GM21381 (cell line): ENCODE measurements at regions not wholly inside any gene's neighbourhood (a gene's known extent, or its start where the extent isn't known, plus 50 kb on each side); places are given as distances from the start of the nearest gene placed in this dataset.
"Not testable (repeated sequence)": the region's sequence is repeated elsewhere in the genome, so short reads cannot be mapped to it uniquely, and the experiment has no call there.

Source experiments
- ATAC-seq: cut with Tn5 transposase; IDR thresholded peaks from one replicate; pipeline ENCODE4 v1.9.1; 2021; ENCODE audit warnings: mild to moderate bottlenecking, moderate library complexity; ENCODE audit not compliant: unreplicated experiment

DNA sequence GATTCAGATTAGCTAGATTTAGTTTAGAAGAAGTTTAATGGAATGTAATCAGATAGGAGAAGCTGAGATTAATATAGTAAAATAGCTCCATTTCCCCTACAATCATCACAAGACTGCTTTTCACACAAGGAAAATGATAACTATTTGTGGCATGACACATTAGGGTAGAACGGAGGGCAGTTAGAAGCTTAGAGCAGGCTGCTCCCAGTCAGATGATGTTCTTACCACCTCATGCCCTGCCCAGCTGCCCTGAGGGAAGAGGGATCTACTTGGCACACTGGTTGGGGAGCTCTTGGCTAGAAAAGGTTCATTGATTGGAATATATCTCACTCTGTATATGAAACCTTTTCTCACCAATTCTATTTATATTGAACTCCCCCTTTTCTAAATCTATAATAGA, 180.7 kb upstream of the IL15 start:
- ATAC-seq: no peak

DNA sequence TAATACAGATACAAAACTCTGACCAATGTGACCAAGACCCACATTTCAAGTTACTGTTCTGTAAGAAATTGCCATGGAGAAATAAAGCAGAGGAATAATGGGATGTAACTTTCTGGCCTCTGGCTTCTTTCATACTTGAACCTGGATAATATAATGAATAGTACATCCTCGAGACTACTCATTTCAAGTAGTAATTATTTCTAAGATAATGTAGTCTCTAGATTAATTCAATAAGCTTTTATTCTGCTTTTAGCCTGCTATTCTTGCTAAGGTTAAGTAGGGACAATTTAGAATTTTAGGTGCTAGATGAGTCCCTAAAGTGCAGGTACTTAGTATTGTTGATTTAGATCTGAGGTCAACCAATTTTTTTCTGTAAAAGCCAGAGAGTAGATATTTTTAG, 178.7 kb upstream of the IL15 start:
- no peak for ATAC-seq

DNA sequence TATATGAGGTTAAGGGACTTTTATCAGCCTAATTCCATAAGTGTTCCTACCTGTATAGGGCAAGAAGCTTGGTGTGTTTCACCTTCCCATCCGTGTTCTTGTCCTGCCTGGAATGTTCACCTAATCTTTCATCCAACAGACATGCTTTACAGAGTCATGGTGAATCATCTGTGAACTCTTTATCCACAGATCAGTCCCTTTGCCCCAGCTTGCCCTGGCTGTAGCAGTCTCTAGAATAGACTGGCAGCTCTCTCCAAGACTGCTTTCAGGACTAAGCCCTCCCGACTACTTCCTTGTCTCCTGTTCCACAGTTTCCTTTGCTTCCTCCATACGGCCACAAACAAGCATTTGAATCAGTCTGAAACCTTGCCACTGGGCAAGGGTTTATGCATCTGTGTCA, 177.9 kb upstream of the IL15 start:
- ATAC-seq: no peak

DNA sequence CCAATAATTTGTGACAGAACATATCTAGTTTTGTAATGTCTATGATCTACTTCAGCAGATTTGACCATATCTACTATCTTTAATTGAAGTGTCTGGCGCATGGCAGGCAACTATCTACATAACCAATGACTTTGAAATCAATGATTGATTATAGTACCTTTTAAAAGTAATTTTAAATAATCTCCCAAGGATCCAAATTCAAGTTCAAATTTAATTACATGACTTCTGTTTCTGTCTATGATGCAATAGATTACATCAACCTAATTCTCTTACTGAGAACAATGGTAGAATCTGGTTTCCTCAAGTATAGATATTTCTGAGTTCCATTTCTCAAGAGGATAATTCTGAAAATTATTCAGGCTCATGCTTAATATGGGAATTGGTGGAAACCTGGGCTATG, 177.4 kb upstream of the IL15 start:
- no peak for ATAC-seq

DNA sequence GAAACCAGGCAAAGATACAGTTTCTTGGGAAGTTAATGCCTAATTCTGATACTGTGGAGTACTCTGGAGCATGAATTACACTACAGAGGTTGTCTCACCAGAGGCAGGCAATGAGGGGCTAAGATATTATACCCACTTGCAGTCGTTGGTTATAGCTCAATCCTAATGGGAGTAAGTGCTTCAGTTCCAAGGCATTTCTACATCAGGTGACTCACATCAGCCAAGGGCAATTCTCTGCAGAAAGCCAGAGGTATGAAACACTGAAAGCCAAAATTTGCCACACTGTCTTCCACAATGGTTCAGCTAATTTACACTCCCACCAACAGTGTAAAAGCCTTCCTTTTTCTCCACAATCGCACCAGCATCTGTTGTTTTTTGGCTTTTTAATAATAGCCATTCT, 174.0 kb upstream of the IL15 start:
- no peak for ATAC-seq

DNA sequence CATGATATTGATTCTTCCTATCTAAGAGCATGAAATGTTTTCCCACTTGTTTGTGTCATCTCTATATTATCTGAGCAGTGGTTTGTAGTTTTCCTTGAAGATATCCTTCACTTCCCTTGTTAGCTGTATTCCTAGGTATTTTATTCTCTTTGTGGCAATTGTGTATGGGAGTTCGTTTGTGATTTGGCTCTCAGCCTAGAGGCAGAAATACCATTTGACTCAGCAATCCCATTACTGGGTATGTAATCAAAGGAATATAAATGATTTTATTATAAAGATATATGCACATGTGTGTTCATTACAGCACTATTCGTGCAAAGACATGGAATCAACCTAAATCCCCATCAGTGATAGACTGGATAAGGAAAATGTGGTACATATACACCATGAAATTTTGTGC, 172.7 kb upstream of the IL15 start:
- no peak for ATAC-seq

DNA sequence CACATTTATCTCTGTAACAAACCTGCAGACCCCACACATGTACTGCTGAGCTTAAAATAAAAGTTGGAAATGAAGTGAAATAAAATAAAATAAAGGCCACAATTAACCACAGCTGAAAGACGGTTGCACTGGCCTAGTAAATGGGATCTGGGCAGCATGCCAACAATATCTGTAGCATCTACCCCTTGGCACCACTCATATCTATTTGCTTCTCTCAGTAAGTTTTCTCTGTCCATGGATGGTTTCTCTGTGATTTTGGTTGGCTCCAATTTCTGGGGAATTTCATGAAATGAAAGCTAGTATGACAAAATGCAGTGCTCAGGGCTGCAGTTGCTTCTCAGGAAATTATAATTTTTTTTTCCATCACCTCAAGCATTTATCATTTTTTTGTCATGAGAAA, 172.0 kb upstream of the IL15 start:
- no peak for ATAC-seq

DNA sequence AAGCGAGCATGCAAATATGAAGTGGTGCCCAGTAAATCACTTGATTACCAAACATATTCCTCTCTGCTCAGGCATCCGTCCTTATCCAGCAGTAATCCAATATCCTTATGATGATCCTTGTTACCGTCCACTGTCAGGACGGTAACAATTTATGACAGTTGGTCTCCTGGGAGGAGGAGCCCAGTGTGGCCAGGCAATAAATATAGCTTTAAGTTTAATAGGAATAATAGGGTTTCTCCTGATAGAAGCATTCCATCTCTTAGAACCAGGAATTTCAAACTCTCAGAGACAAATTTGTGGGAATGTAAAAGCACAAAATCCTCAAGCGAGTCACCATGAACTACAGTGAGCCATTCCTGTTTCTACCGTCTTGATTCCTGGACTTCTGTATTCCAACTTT, 171.2 kb upstream of the IL15 start:
- no peak for ATAC-seq

DNA sequence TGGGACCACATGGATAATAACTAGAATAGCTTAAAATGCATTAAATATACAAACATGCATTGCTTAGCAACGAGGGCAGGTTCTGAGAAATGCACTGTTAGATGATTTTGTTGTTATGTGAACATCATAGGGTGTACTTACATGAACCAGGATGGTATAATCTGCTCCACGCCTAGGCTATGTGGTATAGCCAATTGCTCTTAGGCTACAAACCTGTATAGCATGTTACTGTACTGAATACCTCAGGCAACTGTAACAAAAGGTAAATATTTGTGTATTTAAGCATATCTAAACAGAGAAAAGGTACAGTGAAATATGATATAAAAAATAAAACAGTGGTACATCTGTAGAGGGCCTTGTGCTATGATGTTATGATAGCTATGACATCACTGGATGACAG, 169.2 kb upstream of the IL15 start:
- no peak for ATAC-seq

DNA sequence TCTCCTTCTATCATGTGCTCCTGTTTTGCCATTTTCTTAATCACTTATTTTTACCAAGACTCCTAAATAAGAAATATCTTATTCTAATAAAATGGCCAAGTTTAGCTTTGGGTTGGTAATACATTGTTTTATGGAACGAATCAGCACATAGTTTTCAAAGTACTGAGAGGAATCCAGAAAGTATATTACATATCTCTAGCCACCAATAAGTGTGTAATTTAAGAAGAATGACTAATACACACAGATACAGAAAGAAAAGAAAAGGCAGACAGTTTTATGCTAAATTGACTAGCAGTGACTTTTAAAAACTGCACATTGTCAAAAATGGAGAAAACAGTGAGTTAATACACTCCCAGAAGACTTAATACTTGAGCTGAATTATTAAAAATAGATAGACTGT, 167.0 kb upstream of the IL15 start:
- no peak for ATAC-seq

DNA sequence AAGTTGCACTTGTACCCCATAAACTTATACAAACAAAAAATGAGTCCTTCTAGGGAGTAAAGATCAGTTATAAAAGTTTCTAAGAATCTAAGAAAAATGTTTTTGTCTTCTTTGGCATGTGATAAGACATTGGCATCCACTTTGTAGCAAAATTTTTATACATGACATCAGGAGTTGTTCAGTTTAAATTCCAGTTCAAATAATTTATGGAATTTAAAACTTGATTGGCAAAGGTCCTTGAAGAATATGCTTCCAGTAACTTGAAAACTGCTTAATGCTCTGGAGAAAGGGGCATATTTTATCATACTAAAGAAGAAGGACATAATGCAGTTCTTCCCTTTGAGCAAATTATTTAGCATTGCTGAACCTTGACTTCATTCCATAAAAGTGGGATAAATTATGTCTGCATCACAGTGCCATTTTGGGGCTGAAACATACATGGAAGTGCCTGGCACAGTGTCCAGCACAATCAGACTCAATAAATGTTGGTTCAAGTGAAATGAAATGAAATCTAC, 163.3 kb upstream of the IL15 start:
- no peak for ATAC-seq

DNA sequence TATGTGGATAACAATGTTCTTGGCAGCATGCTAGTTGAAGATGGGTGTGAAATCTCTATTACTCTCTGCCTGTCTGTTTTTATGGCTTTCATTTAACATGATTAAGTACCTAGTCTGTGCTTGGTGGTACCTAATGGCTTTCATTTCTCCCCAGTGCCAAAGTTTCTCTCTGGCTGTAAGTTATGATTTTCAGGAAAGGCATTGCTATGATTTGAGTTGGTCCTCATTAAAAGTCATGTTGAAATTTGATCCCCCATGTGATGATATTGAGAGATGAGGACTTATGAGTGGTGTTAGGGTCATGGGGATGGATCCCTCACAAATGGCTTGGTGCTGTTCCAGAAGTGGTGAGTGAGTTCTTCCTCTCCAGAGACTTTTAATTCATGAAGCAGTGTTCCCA, 162.4 kb upstream of the IL15 start:
- no peak for ATAC-seq

DNA sequence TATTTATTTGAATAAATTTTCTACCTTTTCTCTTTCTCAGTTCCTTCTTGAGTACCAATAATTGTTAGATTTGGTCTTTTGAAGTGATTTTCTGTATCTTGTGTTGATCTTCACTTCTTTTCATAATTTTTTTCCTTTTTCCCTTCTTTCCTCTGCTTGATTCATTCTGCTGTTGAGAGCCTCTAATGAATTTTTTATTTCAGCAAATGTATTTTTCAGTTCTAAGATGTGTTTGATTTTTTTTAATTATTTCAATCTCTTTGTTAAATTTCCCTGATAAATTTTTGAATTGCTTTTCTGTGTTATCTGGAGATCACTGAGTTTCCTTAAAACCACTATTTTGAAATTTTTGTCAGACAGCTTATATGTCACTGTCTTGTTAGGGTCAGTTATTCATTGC, 155.4 kb upstream of the IL15 start:
- no peak for ATAC-seq

DNA sequence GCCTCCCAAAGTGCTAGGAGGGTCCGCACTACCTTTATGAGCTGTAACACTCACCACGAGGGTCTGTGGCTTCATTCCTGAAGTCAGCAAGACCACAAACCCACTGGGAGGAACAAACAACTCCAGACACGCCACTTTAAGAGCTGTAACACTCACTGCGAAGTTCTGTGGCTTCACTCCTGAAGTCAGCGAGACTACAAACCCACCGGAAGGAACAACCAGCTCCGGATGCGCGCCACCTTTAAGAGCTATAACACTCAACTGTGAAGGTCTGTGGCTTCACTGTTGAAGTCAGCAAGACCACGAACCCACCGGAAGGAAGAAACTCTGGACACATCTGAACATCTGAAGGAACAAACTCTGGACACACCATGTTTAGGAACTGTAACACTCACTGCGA, 152.1 kb upstream of the IL15 start:
- ATAC-seq: not testable (repeated sequence)

DNA sequence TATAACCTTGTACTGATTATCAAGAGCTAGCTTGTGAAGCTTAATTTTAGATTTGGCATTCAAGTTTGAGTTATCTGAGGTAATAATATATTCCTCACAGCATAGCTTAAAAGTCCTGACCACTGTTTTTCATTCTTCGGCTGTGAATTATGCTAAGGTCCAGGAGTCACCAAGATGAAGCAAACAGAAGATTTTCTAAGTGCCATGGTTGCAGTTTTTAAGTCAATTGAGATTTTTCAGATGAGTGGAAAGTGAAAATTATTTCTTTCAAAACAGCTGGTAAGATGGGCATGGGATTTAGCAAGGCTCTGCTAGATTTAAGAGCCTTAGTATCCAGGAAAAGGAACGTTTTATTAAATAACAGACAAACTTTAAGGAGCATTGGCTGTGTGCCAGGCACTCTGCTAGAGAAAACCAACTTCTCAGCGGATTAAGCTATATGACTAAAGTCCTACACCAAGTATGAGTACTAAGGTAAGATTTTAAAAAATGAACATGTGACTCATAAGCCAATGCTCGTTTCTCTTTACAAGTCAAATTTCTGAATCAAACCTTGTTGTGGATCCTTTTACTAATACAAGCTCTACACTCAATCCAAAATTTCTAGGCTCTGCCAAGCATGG, 149.9 kb upstream of the IL15 start:
- no peak for ATAC-seq

DNA sequence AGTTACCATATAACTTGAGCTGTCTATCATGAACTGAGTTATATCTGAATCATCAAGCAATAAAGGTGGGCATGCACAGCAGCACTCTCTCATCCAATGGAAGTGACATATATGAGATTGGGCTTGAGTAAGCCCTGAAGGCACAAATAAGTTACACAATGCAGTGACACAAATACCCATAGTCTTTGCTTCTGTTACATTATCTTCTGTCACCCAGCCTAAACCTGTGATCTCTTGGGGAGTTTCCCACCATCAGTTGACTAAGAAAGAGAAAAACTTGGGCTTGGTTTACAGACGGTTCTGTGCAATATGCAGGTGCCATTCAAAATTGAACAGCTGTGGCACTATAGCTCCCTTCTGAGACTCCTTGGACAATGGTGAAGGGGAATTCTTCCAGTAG, 138.8 kb upstream of the IL15 start:
- peak; percentile 86 for ATAC-seq

DNA sequence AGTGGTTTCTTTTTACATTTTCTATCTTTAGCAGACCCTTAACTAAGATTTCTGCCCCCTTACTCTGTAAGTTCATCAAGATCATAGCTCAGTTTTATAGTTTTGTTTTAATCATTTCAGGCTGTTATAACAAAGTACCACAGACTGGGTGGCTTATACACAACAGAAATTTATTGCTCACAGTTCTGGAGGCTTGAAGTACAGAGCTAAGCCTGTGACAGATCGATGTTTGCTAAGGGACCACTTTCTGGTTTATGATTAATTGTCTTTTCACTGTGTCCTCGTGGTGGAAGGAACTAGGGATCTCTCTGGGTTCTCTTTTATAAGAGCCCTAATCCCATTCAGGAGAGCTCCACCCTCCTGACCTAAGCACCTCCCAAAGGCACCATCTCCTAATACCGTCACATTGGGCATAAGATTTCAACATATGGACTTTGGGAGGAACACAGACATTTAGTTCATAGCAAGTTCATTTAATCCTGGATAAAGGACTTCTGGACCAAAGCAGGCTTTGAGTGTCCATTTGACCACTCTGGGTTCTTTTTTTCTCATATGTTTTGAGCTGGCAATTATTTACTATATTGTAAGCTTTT, 137.0 kb upstream of the IL15 start:
- no peak for ATAC-seq

DNA sequence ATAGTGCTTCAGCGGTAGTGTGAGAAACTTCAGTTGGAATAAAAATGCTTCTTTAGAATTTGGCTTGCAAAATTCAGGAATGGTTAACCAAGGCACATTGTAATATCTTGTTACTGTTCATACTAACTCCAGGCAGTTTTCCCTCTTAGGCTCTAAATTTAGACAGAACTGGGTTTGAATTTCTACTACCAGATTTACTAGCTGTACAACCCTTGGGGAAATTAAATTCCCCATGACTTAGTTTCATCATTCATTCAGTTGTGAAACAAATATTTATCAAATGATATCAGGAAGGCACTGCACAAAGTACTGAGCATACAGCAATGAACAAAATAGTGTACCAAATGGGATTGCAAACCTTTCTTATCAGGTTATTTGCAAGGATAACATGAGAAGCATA, 135.0 kb upstream of the IL15 start:
- ATAC-seq: no peak

DNA sequence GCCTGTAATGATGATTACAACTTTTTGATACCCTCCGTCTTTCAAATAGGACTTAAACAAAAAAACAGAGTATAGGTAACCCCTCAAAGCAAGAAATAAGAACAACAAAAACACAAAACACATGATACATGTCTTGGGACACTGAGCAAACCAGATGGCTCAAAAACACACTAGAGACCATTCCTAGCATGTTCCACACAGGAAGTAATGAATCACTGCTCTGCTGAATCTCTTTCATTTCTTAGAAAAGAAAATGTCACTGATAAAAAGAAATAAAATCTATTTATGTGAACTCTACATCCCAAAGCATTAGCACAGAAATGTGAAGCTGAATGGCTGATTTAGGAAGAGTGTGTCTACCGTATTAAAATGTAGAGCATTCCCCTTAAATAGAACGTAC, 134.5 kb upstream of the IL15 start:
- no peak for ATAC-seq

DNA sequence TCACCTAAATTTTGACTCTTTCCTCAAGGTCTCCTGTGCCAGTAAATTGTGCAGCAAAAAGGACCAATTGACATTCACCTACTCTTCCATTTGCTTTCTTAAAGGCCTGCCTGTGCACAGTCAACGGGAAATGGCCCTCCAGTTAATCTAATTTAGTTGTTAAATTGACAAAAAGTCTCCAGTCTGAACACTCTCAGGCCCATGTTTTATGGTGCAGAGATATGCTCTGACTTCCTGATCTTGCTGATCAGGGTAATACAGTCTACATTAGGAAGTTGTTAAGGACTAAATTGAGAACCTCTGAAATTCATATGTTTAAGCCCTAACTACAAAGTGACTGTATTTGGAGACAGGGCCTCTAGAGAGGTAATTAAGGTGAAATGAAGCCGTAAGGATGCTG, 133.6 kb upstream of the IL15 start:
- ATAC-seq: no peak

DNA sequence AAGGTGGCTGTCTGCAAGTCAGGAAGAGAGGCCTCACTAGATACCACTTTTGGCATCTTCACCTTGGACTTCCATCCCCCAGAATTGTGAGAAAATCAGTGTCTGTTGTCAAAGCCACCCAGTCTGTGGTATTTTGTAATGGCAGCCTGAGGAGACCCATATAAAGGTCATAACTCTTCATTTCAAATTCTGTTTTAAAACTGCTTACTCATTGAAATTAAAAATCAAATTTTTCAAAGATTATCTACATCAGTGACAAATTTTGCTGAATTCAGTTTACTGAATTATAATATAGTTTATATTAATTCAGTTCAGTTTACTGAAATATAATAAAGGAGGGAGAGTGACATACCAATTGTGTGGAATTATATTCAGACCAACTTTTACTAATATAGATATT, 133.1 kb upstream of the IL15 start:
- no peak for ATAC-seq

DNA sequence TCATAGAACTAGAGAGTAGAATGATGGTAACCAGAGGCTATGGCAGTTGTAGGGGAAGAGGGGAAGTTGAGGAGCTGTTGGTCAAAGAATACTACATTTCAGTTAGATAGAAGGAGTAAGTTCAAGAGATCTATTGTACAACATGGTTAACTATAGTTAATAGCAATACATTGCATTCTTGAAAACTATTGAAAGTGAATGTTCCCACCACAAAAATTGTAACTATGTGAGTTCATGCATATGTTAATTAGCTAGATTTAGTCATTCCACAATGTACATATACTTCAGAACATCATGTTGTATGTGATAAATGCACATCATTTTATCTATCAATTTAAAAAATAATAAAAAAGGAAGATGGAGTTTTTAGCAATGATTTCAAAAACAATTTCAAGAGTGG, 125.3 kb upstream of the IL15 start:
- ATAC-seq: no peak

DNA sequence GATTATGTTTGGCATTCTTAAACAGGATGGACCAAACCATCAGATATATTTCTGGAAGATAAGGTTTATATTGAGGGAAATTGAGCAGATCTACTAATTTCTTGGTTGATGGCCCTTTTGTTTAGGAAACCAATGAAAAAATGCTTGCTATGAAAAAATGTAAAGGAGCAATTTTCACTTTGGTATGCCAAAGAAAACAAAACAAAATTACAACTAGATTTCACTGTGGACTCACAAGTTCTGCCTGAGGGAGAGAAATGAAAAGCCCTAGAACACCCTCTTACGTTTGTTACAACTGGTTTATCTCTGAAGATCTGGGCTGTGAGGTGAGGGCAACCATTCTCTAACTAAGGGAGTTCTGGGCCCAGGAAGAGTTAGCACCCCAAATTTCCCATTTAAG, 122.5 kb upstream of the IL15 start:
- no peak for ATAC-seq
